DMS153 treated with DMSO at 0.1 percent for 48 hours (cell line): ENCODE measurements at regions not wholly inside any gene's neighbourhood (a gene's known extent, or its start where the extent isn't known, plus 50 kb on each side); places are given as distances from the start of the nearest gene placed in this dataset.
"Not testable (repeated sequence)": the region's sequence is repeated elsewhere in the genome, so short reads cannot be mapped to it uniquely, and the experiment has no call there.

ENCODE experiments used
- DNase-seq: peaks from one replicate; lab custom pipeline; 2025; ENCODE audit not compliant: unreplicated experiment; lab: John Stamatoyannopoulos, UW

DNA sequence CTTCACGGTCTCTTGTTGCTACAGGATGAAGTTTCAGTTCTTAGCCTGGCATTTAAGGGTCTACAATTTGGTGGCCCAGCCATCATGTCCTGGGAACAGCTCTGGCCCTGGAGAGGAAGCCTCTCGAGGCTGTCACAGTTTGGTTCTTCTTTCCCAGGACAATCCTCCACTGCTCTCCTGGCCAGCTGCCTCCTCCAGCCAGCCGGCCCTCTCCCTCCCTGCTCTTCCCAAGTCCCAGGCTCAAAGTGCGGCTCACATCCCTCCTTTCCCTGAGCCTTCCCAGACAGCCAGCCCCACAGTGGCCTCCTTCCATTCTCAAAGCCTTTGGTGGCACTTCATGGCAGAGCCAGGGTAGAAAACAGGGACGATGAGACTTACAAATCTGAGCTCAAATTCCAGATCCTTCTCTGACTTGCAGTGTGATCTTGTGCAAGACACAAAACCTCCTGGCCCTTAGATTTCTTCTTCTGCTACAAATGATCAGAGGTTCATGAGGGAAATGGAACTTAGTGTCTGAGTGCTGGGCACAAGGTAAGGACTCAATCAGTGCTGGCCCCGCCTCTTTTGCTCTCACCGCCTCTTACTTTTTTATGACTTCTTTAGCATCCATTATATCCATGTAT lies 223.8 kb upstream of the ECI2 start:
- DNase-seq = no peak

GRCh38 chr6:4358414-4359107 lies 223.2 kb upstream of the ECI2 start:
- DNase-seq = no peak

- DNase-seq = not testable (repeated sequence)
Observed at GRCh38 chr6:4357660-4358152, 222.3 kb upstream of the ECI2 start.

DNA sequence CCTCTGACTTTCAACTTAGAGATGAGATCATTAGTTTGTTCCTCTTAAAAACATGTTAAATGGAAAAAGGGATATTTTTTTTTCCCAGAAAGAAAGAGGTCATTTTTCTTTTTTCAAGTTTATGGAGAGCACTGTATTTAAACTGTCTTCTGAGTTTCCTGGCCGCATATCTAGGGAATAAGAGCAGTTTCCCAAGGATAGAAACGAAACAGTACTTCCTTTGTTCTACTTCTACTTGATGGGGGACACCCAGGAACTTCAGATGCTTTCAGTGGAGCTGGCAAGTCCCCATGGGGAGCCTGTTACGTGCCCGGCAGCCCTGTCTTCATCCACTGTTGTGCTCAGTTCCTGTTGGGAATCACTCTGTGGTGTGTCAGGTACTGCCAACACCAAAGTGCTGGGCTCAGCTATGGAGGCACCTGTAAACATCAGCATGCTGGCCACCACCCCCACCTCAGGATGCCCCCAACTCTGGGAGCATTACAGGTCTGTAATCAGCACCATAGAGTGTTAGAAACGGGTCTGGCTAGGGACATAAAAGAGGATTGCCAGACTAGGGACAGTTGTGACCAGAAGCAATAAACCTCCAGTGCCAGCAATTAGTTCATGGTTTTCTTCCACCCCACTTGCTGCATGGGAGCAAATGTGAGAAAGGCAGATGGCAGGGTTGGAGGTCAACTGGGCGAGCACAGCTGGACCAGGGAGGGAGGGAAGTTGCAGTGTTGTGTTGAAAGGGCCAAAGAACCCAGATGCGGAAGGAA lies 221.7 kb upstream of the ECI2 start:
- DNase-seq = no peak

DNA sequence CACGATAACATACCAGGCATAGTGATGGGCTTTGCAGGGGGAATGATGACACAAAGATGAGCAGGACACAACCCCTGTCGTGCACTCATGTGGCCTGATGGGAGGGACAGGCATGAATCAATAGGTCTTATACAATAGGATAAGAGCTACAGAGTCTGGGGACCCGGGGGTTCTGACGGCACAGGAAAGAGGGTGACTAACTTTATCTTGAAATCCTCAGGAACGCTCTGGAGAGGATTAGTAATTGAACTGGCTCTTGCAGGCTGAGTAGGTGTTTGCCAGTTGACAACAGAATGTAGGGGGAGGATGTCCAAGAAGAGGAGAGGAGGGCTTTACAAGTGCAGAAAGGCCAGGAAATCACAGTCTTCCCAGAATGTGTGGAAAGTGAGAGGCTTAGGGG lies 219.9 kb upstream of the ECI2 start:
- DNase-seq = no peak

- no peak for DNase-seq
Observed at GRCh38 chr6:4354181-4354580, 218.8 kb upstream of the ECI2 start.

DNA sequence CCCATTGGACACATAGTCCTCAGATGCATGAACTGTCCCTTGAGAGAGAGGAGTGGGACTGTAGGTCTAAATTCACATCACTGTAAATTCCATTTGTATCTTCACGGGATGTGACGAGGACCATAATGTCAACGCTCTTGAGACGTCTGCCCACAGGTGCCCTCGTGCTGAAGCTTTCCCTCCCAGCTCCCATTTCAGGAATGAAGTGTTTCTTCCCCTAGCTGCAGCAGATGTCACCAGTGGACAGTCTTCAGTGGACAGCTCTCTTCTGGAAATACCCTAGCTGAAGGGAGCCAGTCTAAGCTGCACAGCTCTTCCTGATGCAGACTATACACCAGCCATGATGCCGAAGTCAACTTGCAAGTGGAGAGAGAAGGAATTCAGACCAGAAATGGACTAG lies 217.4 kb upstream of the ECI2 start:
- DNase-seq = no peak

GRCh38 chr6:4352322-4352669 lies 216.9 kb upstream of the ECI2 start:
- DNase-seq = no peak

DNA sequence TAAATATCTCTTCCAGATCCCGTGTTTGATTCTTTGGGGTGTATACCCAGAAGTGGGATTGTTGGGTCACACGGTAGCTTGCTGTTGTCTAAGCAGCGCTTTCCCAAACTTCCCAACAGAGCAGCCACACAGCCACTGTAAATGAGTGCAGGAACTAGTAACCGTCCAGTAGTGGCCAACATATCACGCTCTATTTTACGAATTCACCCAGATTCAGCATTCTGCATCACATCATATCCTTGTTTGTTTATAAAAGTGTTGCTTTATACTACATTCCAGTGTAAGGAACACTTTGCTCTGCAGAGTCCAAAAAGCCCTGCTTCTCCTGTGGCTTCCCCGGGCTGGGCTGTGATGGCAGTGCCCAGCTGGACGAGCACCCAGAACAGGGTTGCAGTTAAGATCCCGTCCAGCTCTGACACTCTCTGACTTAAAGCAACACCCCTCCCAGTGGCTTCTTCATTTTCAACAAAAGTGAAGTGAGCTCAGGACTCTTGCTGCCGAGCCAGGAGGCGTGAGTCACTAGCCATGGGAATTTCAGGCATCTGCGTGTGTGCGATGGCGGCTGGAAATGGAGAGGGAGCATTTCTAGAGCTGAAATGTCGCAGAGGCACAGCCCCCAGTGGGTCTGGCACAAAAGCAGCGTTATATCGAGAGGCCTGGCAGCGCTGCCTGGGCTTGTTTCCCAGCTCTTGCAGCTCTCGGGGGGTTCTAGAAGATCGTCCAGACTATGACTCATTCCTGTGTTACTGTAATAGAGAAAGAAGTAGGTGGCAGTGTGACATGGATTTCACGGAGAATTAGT lies 216.3 kb upstream of the ECI2 start:
- no peak for DNase-seq

DNA sequence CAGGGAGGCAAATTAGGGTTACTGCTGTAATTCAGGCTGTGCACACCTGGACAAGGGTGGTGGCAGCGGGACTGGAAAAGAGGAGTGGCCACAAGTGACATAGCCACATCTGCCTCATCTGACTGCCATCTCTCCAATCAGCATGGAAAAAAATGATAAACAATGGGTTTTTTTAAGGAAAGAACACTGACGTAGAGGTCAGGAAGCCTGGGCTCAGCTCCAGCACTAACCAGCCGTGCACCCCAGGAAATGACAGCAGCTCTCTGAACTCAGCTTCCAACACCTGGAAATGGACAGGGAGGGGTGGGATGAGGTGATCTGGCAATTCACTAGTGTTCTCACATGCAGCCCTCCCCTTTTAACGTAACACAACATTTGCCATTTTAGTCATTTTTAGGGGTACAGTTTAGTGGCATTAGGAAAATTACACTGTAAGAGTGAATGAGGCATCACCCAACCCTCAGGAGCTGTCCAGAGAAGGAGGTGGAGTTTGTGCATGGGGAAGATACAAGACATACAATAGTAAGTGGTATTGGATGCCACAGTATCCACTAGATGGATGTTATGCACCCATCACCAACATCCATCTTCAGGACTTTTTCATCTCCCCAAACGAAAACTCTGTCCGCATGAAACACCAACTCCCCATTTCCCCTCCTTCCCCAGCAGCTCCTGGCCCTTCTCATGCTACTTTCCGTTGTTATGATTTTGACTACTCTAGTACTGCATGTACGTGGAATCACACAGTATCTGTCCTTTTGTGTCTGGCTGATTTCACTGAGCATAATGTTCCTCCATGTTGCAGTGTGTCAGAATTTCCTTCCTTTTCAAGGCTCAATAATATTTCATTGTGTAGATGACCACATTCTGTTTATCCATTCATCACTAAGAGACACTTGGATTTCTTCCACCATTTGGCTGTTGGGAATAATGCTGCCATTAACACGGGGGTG lies 215.5 kb upstream of the ECI2 start:
- DNase-seq = no peak

DNA sequence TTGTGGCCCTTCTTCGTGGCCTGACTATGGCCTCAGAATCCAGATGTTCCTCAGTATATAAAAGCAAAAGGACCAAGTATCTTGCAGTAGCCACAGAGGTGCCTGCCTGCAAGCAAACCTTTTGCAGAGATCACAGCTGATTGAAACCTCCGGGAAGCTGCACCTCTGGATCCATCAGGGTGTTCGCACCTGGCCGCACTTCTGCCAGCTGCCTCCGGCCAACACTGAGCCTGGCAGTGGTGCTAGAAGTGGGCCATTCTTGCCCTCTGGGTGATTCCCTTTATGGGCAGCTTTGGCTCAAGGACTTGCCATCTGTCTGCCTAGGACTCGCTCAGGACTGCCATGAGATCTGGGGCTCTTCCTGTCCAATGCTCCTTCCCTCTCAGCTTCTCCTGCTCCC lies 214.6 kb upstream of the ECI2 start:
- DNase-seq = no peak

GRCh38 chr6:4349323-4349722 lies 213.9 kb upstream of the ECI2 start:
- DNase-seq = no peak

GRCh38 chr6:4348462-4349112 lies 213.2 kb upstream of the ECI2 start:
- no peak for DNase-seq

DNA sequence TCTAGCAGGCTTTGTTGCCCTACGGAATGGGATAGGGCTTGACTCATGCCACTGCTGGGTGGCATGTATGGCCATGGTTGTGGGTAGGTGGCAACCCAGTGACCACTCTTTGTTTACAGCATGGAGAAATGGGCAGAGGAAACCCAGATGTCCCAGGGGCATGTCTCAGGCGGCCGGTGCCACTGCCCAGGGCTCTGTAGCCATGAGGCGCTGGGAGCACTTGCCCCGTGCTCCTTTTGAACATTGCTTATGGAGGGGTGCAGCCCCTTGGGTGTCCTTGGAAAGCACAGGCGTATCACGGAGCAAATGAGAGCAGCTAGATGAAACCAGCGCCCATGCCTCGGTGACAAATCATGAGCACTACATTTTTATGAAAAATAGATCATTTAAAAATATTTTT lies 212.5 kb upstream of the ECI2 start:
- DNase-seq = no peak

GRCh38 chr6:4346659-4347333 lies 211.4 kb upstream of the ECI2 start:
- DNase-seq = no peak

DNA sequence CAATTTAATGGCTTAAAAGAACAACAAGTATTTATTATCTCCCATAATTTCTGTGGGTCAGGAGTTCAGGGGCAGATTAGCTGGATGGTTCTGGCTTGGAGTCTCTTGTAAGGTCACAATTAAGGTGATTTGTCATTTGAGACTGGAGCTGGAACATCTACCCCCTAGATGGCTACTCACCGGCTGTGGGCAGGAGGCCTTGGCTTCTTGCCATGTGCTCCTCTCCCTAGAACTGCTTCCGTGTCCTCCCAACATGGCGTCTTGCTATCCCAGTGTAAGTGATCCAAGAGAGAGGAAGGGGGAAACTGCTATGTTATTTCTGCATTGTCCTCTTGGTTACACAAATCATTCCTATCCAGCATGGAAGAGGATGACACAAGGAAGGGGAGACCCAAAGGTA lies 210.2 kb upstream of the ECI2 start:
- no peak for DNase-seq

DNA sequence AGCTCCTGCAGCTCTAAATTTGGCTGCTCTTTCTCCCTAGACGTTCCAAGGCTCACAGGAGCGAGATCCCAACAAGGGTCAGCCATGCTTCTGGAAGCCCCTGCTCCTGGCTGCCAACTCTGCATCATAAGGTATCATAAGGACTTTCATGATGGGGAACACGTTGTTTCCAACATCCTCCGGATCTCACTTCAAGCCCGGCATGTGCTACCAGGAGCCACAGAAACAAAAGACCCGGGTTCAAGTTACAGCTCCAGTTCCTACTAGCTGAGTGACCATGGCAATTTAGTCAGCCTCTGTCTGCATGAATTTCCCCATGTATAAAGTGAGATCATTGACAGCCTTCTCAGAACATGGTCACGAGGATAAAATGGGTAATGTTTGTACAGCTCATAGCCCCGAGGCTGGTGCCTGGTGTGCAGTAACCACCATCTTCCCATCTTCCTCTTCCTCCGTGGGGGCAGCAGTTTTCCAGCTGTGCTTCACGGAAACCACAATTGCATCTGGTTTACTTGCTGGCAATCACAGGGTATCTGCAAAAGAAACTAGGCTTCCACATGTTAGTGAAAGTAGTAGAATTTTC lies 209.0 kb upstream of the ECI2 start:
- DNase-seq = no peak

DNA sequence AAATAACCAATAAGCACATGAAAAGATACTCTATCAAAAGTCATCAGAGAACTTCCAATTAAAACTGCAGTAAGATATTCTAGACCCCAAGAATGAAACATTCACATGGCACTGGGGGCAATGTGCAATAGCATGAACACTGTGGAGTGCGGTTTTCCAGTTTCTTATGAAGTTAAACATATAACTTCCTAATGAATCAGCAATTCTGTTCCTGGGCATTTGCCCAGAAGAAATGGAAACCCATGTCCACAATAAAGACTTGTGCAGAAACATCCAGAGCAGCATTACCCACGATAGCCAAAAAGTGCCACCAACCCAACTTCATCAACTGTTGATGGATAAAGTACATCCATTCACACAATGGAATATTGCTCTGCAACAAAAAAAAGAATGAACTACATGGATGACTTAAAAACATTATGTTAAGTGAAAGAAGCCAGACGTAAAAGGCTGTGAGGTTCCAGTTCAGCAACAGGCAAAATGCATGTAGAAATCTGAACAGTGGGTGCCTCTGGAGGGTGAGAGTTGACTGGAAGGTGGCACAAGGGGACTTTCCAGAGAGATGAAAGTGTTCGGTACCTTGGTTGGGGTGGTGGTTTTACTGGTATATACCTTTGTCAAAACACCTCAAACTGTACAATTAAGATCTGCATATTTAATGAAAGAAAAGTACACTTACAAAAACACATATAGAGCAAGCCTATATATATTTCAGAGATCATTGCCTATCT lies 207.2 kb upstream of the ECI2 start:
- DNase-seq = no peak
